H1 (cell line): ENCODE measurements at regions not wholly inside any gene's neighbourhood (a gene's known extent, or its start where the extent isn't known, plus 50 kb on each side); places are given as distances from the start of the nearest gene placed in this dataset.

Source experiments
- CTCF ChIA-PET: fragments of 300-600 bp; sonication (Branson Sonifier 250); formaldehyde crosslinking; loops from one replicate; lab custom pipeline; 2021; ENCODE audit not compliant: partially characterized antibody; lab: Charles Lee
- POLR2A ChIA-PET: fragments of 300-600 bp; sonication (Branson Sonifier 250); formaldehyde crosslinking; loops from one replicate; lab custom pipeline; 2021; ENCODE audit warnings: inconsistent platforms; ENCODE audit not compliant: partially characterized antibody; lab: Charles Lee
- DNase-seq, 2 experiments: peaks; one replicate each; pipeline versions ENCODE4 v3.0.0 to v3.0.0-alpha.2; 2010 to 2022; ENCODE audit warnings: low spot score in 2 of 2, low read depth in 1 of 2, mixed read lengths in 1 of 2
- FAIRE-seq: peaks from 2 replicates; lab custom pipeline; 2011; peaks lifted over from hg19 to GRCh38; lab: Jason Lieb, UNC
- H2AFZ ChIP-seq: 2 replicates; pipeline ENCODE4 v1.8.1; 2012; ENCODE audit warnings: low read length, inconsistent platforms
- H2AK5ac ChIP-seq: 2 replicates; pipeline ENCODE4 v1.6.1; 2013; ENCODE audit warnings: low read depth, low read length
- H2BK120ac ChIP-seq: replicated peaks from 2 replicates; pipeline ENCODE3; 2013; ENCODE audit warnings: low read depth, low read length, inconsistent platforms
- H2BK12ac ChIP-seq: 2 replicates; pipeline ENCODE4 v1.6.1; 2013; ENCODE audit warnings: low read depth, low read length
- H2BK15ac ChIP-seq: 2 replicates; pipeline ENCODE4 v1.6.1; 2013; ENCODE audit warnings: low read length
- H2BK20ac ChIP-seq: 2 replicates; pipeline ENCODE4 v1.6.1; 2013; ENCODE audit warnings: low read length
- H2BK5ac ChIP-seq: 2 replicates; pipeline ENCODE4 v1.6.1; 2013; ENCODE audit warnings: low read depth, low read length
- H3K14ac ChIP-seq: 2 replicates; pipeline ENCODE4 v1.6.1; 2013; ENCODE audit warnings: inconsistent platforms; ENCODE audit not compliant: insufficient read length
- H3K18ac ChIP-seq: 2 replicates; pipeline ENCODE4 v1.6.1; 2013; ENCODE audit warnings: low read length; ENCODE audit errors: extremely low read depth
- H3K23ac ChIP-seq: 2 replicates; pipeline ENCODE4 v1.6.1; 2013; ENCODE audit warnings: inconsistent platforms; ENCODE audit not compliant: insufficient read length
- H3K23me2 ChIP-seq: 2 replicates; pipeline ENCODE4 v1.6.1; 2013; ENCODE audit warnings: low read depth, low read length
- H3K27ac ChIP-seq: 2 replicates; pipeline ENCODE4 v1.6.1; 2011; ENCODE audit warnings: low read depth, low read length, inconsistent platforms
- H3K27me3 ChIP-seq, 4 experiments: replicated peaks in 1 of 4; 1 replicate in 1 of 4; 2 replicates in 3 of 4; pipeline versions ENCODE4 v1.6.1 to v1.8.1; 2011 to 2013; ENCODE audit warnings: low read length in 3 of 4, mild to moderate bottlenecking in 3 of 4, inconsistent platforms in 2 of 4, mixed read lengths in 2 of 4, moderate library complexity in 1 of 4; ENCODE audit not compliant: control insufficient read depth in 3 of 4, insufficient read depth in 3 of 4; ENCODE audit errors: extremely low read depth in 1 of 4
- H3K36me3 ChIP-seq, 4 experiments: 2 replicates each; pipeline versions ENCODE4 v1.6.1 to v1.8.1; 2011 to 2013; ENCODE audit warnings: mild to moderate bottlenecking in 4 of 4, low read length in 3 of 4, moderate library complexity in 2 of 4, control low read depth in 1 of 4, inconsistent platforms in 1 of 4; ENCODE audit not compliant: insufficient read depth in 4 of 4, control insufficient read depth in 2 of 4
- H3K4ac ChIP-seq: replicated peaks from 2 replicates; pipeline ENCODE3; 2013; ENCODE audit warnings: low read length, low read depth, mixed read lengths, inconsistent platforms; ENCODE audit not compliant: insufficient read length
- H3K4me1 ChIP-seq, 4 experiments: replicated peaks in 1 of 4; 1 replicate in 1 of 4; 2 replicates in 3 of 4; pipeline versions ENCODE4 v1.6.1 to v1.8.1; 2011 to 2013; ENCODE audit warnings: low read length in 3 of 4, inconsistent platforms in 2 of 4, mixed read lengths in 1 of 4; ENCODE audit not compliant: insufficient read depth in 4 of 4, control insufficient read depth in 3 of 4
- H3K4me2 ChIP-seq, 2 experiments: 2 replicates each; pipeline versions ENCODE4 v1.6.1 to v1.8.1; 2011 to 2013; ENCODE audit warnings: low read depth in 2 of 2, low read length in 2 of 2, control low read depth in 1 of 2, inconsistent platforms in 1 of 2, mild to moderate bottlenecking in 1 of 2; ENCODE audit not compliant: insufficient read depth in 1 of 2
- H3K4me3 ChIP-seq, 4 experiments: fragments of 200-600, 300-600 bp in 1 of 4; sonication (generic), shearing (Covaris generic), sonication (Bioruptor Twin) in 1 of 4; 2 replicates each; pipeline versions ENCODE4 v1.5.1 to v1.8.1; 2011 to 2016; ENCODE audit warnings: low read length in 4 of 4, low read depth in 3 of 4, control low read depth in 2 of 4, inconsistent platforms in 2 of 4, mild to moderate bottlenecking in 2 of 4, mixed read lengths in 1 of 4, moderate library complexity in 1 of 4; ENCODE audit not compliant: insufficient read depth in 2 of 4; ENCODE audit errors: extremely low read depth in 1 of 4
- H3K56ac ChIP-seq: replicated peaks from 2 replicates; pipeline ENCODE3; 2013; ENCODE audit warnings: low read depth, mild to moderate bottlenecking, mixed read lengths, low read length, inconsistent platforms; ENCODE audit not compliant: insufficient read length
- H3K79me1 ChIP-seq: 2 replicates; pipeline ENCODE4 v1.6.1; 2013; ENCODE audit warnings: low read depth, low read length, control low read depth
- H3K79me2 ChIP-seq, 2 experiments: 2 replicates each; pipeline versions ENCODE4 v1.6.1 to v1.8.1; 2012 to 2013; ENCODE audit warnings: low read length in 2 of 2, mild to moderate bottlenecking in 2 of 2, inconsistent platforms in 1 of 2; ENCODE audit not compliant: insufficient read depth in 2 of 2, control insufficient read depth in 1 of 2
- H3K9ac ChIP-seq, 4 experiments: replicated peaks in 1 of 4; 1 replicate in 1 of 4; 2 replicates in 3 of 4; pipeline versions ENCODE4 v1.6.1 to v1.8.1; 2011 to 2013; ENCODE audit warnings: low read depth in 3 of 4, low read length in 3 of 4, control low read depth in 2 of 4, mild to moderate bottlenecking in 2 of 4, moderate library complexity in 2 of 4, inconsistent platforms in 1 of 4; ENCODE audit errors: extremely low read depth in 1 of 4
- H3K9me3 ChIP-seq, 2 experiments: 2 replicates each; pipeline versions ENCODE4 v1.6.1 to v1.8.1; 2012 to 2013; ENCODE audit warnings: mild to moderate bottlenecking in 2 of 2, moderate library complexity in 2 of 2, control low read depth in 1 of 2, inconsistent platforms in 1 of 2, low read depth in 1 of 2, low read length in 1 of 2, mixed read lengths in 1 of 2; ENCODE audit not compliant: insufficient read depth in 2 of 2
- H4K20me1 ChIP-seq, 2 experiments: replicated peaks in 1 of 2; 2 replicates each; pipeline versions ENCODE3 to v1.8.1; 2011 to 2013; ENCODE audit warnings: inconsistent platforms in 2 of 2, low read length in 2 of 2, mild to moderate bottlenecking in 1 of 2; ENCODE audit not compliant: insufficient read depth in 2 of 2, control insufficient read depth in 1 of 2
- H4K5ac ChIP-seq: 2 replicates; pipeline ENCODE4 v1.6.1; 2013; ENCODE audit warnings: low read length, low read depth, mixed read lengths, inconsistent platforms; ENCODE audit not compliant: insufficient read length
- H4K8ac ChIP-seq: 2 replicates; pipeline ENCODE4 v1.8.0; 2013; ENCODE audit warnings: mild to moderate bottlenecking, moderate library complexity, low read length, inconsistent platforms; ENCODE audit not compliant: insufficient read depth; ENCODE audit errors: extremely low read depth
- H4K91ac ChIP-seq: replicated peaks from 2 replicates; pipeline ENCODE3; 2013; ENCODE audit warnings: low read length, mixed read lengths, inconsistent platforms; ENCODE audit not compliant: insufficient read length
- CBX8 ChIP-seq: fragments of 300-800, 300-1000 bp; sonication (generic); IDR thresholded peaks from 2 replicates; pipeline ENCODE4 v1.7.1; 2016; ENCODE audit warnings: low read depth, low read length, borderline replicate concordance
- CREB1 ChIP-seq: IDR thresholded peaks from 2 replicates; pipeline ENCODE4 v1.6.1; 2012; ENCODE audit warnings: inconsistent platforms
- HDAC2 ChIP-seq, 2 experiments: fragments of 300-600 bp in 1 of 2; sonication (generic) in 1 of 2; IDR thresholded peaks; 2 replicates each; pipeline ENCODE4 v1.6.1; 2011 to 2012; ENCODE audit warnings: low read depth in 2 of 2, low read length in 2 of 2, mild to moderate bottlenecking in 2 of 2, moderate library complexity in 2 of 2, borderline replicate concordance in 1 of 2, inconsistent platforms in 1 of 2
- HDAC6 ChIP-seq: IDR thresholded peaks from one replicate; pipeline ENCODE4 v1.7.1; 2012; ENCODE audit warnings: low read depth, mild to moderate bottlenecking, inconsistent platforms, low read length, moderate library complexity
- JUND ChIP-seq: IDR thresholded peaks from 2 replicates; pipeline ENCODE4 v1.6.1; 2011; ENCODE audit warnings: mild to moderate bottlenecking, improper control_type of control experiment, low read length
- POLR2AphosphoS5 ChIP-seq: IDR thresholded peaks from 2 replicates; pipeline ENCODE4 v1.6.1; 2011; ENCODE audit warnings: low read depth, low read length
- POU5F1 ChIP-seq: IDR thresholded peaks from 2 replicates; pipeline ENCODE4 v1.6.1; 2011; ENCODE audit warnings: low read depth, mild to moderate bottlenecking, low read length, moderate library complexity
- SIN3A ChIP-seq, 2 experiments: IDR thresholded peaks in 1 of 2; conservative IDR thresholded peaks in 1 of 2; 2 replicates each; pipeline ENCODE4 v1.6.1; 2011 to 2012; ENCODE audit warnings: low read length in 2 of 2, improper control_type of control experiment in 1 of 2, low read depth in 1 of 2, mild to moderate bottlenecking in 1 of 2
- SRF ChIP-seq: IDR thresholded peaks from 2 replicates; pipeline ENCODE4 v1.6.1; 2011; ENCODE audit warnings: mild to moderate bottlenecking, low read depth, low read length, moderate library complexity
- SUZ12 ChIP-seq: fragments of 200-600 bp; sonication (generic); IDR thresholded peaks from 2 replicates; pipeline ENCODE4 v1.6.1; 2012; ENCODE audit warnings: mild to moderate bottlenecking, inconsistent platforms, low read length, moderate library complexity, mixed read lengths
- WGBS, 2 experiments: shearing (Covaris generic) in 1 of 2; methylation state at CpG; one replicate each; pipeline versions ENCODE4 v1.1.6 to v1.1.7; 2013 to 2015; ENCODE audit warnings: low lambda C conversion rate in 2 of 2, mixed read lengths in 2 of 2, inconsistent platforms in 1 of 2, low coverage in 1 of 2, missing lambda C conversion rate in 1 of 2; ENCODE audit not compliant: insufficient replicate concordance in 2 of 2, insufficient coverage in 1 of 2, insufficient read length in 1 of 2; ENCODE audit errors: extremely low coverage in 1 of 2, missing lambda C conversion rate in 1 of 2; 5-methylcytosine and 5-hydroxymethylcytosine counted together

DNA sequence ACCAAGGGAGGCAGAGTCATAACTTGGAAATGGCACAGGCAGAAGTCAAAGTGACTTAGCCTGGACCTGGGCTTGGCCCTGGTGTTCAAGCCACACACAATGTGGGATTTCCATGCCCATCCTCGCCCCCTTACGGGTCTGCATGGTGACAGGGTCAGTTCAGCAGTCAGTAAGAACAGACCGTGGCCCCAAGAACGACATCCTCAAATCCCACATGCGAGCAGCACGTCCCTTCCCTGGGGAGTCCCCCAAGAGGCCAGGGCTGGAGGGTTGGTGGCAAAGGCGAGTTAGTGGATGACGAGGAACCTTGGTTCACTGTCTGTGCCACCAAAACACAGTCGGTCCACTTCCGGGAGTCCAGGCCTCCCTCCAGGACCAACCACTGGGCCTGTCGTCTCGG lies 93.3 kb upstream of the MGMT start:
- H3K36me3 ChIP-seq = no peaks in the 10 kb centered on the region
- no peak overlapping the region for H3K9ac ChIP-seq
- H3K79me1 ChIP-seq = no peaks in the 10 kb centered on the region
- H3K4me3 ChIP-seq = no peak overlapping the region
- WGBS, 2 experiments = 91% methylated on average over 12 of the region's 12 CpGs; no CpG with 5 or more reads in 1 of the 2 experiments
- H2AK5ac ChIP-seq = no peak overlapping the region
- no peak overlapping the region for H4K91ac ChIP-seq
- no peaks in the 10 kb centered on the region for H3K23me2 ChIP-seq
- H2BK20ac ChIP-seq = no peak overlapping the region
- FAIRE-seq (no peak), DNase-seq (no peak)
- H4K8ac ChIP-seq = no peak overlapping the region
- no peak overlapping the region for H3K23ac ChIP-seq
- H3K27ac ChIP-seq = no peak overlapping the region
- no peak overlapping the region for H3K4ac ChIP-seq
- no peak overlapping the region for H2BK12ac ChIP-seq
- H2BK120ac ChIP-seq = no peak overlapping the region
- no peaks in the 10 kb centered on the region for H3K4me1 ChIP-seq
- H3K27me3 ChIP-seq = no peaks in the 10 kb centered on the region
- no peak overlapping the region for H3K4me2 ChIP-seq
- ChIA-PET POLR2A (no interaction called here), CTCF (interaction anchor here (0.6 kb wide), 1 partner anchor 27 kb away, joined by 6 read pairs; no protein-coding TSS in a partner anchor)
- no peak overlapping the region for H3K18ac ChIP-seq
- no peaks in the 10 kb centered on the region for H3K9me3 ChIP-seq
- H3K14ac ChIP-seq = no peak overlapping the region
- no peaks in the 10 kb centered on the region for H4K20me1 ChIP-seq
- no peak overlapping the region for H3K56ac ChIP-seq
- H4K5ac ChIP-seq = no peak overlapping the region
- H2AFZ ChIP-seq = no peak overlapping the region
- no peak overlapping the region for H2BK15ac ChIP-seq
- no peaks in the 10 kb centered on the region for H3K79me2 ChIP-seq
- no peak overlapping the region; the same call in 1 of the 2 replicates for H2BK5ac ChIP-seq
- TF ChIP-seq CBX8 = no peak
- TF ChIP-seq SIN3A (conservative IDR thresholded peaks at IDR 0.05 in 1 of 2, IDR thresholded peaks at IDR 0.05 in 1 of 2; ENCODE audit: low read depth in 1 of 2, low read length in 2 of 2) = no peak
- no peak for TF ChIP-seq POLR2AphosphoS5
- TF ChIP-seq SUZ12 = no peak
- no peak for TF ChIP-seq POU5F1
- no peak for TF ChIP-seq HDAC6
- TF ChIP-seq JUND = no peak
- TF ChIP-seq SRF = no peak
- TF ChIP-seq CREB1 = no peak
- no peak for TF ChIP-seq HDAC2 (IDR thresholded peaks at IDR 0.05; ENCODE audit: borderline replicate concordance in 1 of 2, low read depth in 2 of 2, low read length in 2 of 2)
